PC-9 (cell line): ENCODE measurements at regions not wholly inside any gene's neighbourhood (a gene's known extent, or its start where the extent isn't known, plus 50 kb on each side); places are given as distances from the start of the nearest gene placed in this dataset.

Source experiments
- EZH2 ChIP-seq: fragments of 200-600 bp; sonication (generic); IDR thresholded peaks from 2 replicates; pipeline ENCODE4 v1.8.0; 2017; ENCODE audit warnings: antibody characterized with exemption, low read depth
- TF ChIP-seq, protein P1 (sequence below): fragments of 200-600 bp; sonication (generic); conservative IDR thresholded peaks from 2 replicates; pipeline ENCODE4 v1.6.1; 2017; ENCODE audit warnings: mixed run types, antibody characterized with exemption, mild to moderate bottlenecking, moderate library complexity

DNA sequence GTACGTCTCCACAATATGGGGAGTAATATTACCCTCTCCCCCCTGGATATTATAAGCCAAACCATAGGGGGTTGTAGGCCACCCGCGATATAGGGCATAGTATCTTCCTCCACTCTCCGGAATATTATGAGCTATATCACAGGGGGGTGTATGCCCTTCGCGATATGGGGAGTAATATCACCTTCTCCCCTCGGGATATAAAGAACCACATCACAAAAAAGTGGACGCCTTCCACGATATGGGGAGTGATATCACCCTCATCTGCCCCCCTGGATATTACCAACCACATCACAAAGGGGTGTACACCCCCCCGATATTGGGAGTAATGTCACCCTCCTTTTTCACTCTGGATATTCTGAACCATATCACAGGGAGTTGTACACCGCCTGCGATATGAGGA is 65.5 kb upstream of the CEACAM21 start:
- TF ChIP-seq, protein P1, sequence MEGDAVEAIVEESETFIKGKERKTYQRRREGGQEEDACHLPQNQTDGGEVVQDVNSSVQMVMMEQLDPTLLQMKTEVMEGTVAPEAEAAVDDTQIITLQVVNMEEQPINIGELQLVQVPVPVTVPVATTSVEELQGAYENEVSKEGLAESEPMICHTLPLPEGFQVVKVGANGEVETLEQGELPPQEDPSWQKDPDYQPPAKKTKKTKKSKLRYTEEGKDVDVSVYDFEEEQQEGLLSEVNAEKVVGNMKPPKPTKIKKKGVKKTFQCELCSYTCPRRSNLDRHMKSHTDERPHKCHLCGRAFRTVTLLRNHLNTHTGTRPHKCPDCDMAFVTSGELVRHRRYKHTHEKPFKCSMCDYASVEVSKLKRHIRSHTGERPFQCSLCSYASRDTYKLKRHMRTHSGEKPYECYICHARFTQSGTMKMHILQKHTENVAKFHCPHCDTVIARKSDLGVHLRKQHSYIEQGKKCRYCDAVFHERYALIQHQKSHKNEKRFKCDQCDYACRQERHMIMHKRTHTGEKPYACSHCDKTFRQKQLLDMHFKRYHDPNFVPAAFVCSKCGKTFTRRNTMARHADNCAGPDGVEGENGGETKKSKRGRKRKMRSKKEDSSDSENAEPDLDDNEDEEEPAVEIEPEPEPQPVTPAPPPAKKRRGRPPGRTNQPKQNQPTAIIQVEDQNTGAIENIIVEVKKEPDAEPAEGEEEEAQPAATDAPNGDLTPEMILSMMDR = no peak
- TF ChIP-seq EZH2 = no peak
